NOMO-1 (cell line): ENCODE measurements at regions not wholly inside any gene's neighbourhood (a gene's known extent, or its start where the extent isn't known, plus 50 kb on each side); places are given as distances from the start of the nearest gene placed in this dataset.
A peak's percentile ranks its signal among the peaks of the same experiment; 100 is the strongest.

Source experiments
- DNase-seq, 2 experiments: peaks; one replicate each; lab custom pipeline; 2025; ENCODE audit not compliant: unreplicated experiment in 2 of 2; lab: John Stamatoyannopoulos, UW

DNA sequence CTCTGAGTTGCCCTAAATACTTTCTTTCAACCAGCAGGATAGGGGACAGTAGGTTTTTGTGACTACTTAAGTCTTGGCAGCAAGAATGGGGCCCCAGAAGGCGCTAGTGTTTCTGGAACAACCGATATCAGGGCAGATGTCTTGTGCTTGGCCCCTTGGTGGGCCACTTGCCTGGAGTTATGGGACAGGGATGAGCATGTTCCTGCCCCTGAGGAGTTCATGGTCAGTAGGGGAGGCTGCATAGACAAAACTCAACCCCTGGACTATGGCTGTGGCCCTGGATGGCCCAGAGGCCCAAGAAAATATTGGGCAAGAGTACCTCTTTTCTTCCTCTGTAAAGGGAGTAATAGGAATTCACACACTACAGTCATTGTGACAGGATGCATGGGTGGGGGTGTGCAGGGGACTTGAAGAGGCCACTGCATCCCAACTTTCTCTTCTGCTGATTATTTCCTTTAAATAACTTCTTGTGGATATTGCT is 57.7 kb upstream of the IGFBP3 start:
- no peak for DNase-seq

DNA sequence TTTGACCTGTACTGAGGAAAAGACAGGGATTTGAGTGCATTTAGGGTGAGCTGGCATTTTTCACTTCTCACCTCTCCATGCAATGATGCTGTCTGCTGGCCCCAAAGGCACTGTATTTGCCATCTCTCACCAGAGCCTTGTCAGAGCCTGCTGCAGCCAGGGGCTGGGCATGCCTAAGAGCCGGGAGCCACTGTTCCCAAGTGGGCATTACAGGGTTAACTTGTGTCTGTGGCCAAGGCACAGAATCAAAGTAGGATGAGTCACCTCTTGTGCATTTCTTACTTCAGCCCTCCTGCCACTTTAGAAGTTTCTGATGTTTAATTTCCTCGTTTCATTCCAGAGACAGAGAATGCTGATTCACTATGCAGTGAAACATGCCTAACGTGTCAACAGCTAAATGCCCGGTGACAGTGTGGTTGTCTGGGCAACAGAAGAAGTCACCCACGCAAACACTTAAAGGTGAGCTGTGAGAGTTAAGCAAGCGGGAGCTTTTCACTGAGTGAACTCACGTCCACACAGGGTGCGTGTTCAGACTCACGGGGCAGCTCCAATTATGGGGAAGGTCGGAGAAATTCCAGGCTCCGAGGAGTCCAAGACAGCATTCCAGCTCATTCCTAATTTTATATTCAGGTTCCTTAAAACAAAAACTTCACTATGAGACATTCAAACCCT is 57.1 kb upstream of the IGFBP3 start:
- DNase-seq, result peak; percentile 54 to 85

DNA sequence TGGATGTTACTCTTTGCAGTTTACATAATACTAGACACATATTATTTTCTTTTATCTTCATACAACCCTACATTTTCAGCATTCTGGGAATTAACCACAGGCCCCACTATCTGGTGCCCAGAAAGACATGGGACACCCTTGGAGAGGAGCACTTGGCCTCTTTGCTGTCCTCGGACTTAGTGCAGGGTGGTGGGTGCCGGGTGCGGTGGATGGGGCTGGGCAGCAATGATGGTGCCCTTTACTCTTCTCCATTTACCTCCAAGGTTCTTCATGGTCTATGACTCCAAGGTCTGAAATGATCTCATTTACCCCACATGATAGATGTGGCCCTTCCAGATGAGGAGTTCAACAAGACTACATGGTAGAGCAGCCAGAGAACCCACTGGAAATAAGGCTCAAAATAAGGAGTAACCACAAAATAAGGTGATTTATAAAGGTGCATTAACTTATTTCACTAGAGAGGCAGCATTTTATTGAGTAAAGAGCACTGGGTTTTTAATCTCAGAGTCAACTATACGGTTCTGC is 56.2 kb upstream of the IGFBP3 start:
- DNase-seq, result no peak

DNA sequence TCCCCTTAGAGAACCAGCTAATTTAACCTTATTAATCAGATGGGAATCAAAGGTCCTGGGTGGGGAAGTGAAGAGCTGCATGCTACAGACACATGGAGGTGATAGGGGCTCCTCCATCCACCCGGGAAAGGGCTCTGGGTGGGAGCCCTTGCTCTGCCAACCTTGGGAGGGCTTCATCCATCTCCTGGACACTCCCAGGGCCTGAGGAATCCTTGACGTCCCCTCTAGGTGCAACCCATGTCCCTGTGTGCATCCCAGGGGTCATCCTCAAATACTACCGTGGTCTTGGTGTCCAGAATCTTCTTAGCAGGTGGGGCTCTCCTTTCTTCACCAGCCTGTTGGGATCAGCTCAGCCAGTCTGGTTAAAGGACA is 55.4 kb upstream of the IGFBP3 start:
- no peak for DNase-seq

DNA sequence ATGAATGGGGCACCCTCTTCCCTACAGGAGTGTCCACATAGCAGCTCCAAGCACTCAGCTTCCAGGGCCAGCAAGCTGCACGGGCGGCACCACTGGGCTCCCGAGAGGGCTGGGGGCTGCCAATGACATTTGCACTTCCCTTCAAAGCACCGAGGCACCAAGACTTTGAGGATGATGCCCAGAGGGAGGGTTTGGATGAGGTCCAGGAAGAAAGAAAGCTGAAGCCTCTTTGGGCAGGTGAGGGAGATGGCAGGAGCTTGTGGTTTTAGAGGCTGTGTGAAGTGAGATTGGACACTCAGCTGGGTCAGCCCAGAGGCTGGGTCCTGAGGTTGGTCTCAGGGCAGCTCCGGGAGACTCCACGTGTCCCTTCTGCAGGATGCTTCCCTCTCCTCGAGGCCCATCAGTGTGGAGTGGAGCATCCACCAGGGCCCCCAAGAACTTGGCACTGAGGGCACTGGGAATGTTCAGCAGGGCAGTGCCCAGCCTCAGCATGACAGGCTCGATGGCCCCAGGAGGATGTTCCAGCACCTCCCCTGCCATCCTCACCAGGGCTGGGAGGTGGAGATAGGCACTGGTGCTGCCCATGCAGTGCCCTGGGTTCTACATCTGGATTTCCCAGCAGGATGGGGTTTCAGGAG is 54.9 kb upstream of the IGFBP3 start:
- DNase-seq, result no peak

DNA sequence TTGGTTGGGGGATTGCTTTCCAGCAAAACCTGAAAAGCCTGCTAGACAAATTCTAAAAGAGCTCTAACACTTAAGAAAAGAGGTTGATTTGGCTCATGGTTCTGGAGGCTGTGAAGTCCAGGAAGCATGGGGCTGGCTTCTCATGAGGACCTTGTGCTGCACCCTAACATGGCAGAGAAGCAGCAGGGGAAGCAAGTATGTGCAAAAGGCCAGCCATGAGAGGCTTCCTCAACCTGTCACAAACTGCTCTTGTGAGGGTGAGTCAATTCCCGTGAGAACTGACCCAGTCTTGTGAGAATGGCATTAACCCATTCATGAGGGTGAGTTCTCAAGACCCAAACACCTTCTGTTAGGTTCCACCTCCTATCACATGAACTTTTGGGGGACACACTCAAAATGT is 54.3 kb upstream of the IGFBP3 start:
- DNase-seq, result no peak

DNA sequence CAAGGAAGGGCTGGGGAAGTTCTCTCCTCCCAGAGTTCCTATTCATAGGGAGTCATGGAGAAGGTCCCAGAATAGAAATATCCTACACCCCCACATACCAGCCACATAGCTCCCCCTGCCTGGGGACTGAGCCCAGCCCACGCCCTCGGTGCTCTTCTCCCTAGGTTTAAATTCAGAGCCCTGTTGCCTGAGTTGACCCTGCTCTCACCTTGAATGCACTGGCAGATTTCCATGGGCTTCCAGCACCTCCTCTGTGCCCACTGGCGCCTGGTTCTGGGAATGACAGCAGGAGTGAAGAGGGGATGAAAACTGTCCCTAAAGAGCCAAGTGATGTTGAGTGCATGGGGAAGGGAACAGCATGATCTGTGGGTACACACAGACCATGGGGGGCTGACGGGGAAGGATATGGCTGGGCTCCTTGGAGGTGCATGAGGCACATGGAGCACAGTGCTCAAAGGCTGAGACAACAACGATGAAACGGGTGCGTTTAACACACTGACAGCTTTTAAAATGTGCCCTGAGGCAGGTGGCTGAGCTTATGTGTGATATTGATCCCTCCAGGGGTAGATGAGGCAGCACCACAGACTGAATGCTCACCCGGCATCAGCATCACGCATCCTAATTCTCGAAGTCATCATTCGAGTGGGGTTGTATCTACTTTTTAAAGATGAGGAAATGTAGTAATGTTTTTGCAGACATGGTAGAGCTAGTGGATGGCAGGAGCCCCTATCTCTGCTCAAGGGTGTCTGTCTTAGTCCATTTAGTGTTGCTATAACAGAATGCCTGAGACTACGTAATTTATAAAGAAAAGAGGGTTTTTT is 53.7 kb upstream of the IGFBP3 start:
- DNase-seq, result no peak

DNA sequence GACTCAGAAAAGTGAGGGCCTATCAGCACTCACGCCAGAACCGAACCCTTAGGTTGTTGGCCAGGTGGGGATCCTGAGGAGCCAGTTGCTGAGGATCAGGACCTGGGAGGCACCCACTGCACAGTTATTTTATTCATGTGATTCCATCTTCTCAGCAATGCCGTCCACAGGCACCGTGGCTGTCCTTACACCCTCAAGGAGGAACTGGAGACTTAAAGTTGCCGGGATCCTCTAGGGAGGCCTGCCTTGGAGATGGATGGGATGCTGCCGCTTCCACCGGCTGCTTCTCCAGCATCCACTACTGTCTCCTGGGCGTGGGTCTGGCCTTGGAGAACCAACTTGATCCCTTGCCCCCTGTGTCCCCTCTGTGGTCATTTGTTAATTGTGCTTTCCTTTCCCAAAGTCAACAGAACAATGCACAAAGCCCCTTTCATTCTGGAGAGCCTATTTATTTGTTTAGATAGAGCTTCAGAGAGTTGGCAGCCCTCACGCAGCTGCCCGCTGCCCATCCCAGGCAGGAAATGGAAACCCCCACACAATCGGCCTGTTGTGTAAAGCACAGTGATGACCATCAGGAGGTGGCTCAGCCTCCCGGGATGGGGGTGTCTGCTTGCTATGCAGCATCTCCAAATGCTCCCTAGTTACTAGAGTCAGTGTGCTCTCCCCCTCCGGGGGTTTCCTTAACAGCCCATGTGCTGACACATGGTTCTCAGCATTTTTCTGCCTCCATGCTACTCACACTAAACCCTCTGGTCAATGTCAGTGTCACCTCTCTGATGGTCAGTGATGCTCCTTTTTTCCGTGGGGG is 52.9 kb upstream of the IGFBP3 start:
- no peak for DNase-seq

DNA sequence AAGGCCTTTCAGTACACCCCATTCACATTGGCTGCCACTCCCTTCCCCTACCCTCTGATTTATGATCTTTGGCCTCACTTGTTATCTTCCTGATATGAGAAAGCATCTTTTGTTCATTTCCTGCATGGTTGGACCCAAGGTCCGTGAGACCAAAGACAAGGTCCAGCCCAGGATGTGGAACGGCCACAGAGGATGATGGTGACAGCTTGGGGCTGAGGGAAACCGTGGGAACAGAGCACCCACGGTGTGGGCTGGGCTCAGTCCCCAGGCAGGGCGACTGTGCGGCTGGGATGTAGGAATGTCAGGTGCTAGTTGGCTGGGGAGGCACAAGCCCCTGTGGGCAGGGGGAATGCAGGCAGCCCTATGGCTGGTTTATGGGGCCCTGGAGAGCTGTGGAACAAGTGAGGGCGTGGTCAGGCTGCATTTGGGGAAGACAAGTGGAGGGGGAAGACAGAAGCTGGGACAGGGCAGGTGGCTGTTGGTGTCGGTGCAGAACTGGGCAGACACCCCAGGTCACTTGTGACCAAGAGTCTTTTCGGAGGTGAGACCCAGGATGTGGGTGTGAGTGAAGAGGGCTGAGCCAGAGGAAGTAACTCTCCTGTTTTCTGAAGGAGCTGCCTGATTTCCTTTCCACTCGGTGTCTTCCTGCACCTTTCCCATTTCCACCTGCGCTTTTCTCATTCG is 51.7 kb upstream of the IGFBP3 start:
- DNase-seq, result no peak

DNA sequence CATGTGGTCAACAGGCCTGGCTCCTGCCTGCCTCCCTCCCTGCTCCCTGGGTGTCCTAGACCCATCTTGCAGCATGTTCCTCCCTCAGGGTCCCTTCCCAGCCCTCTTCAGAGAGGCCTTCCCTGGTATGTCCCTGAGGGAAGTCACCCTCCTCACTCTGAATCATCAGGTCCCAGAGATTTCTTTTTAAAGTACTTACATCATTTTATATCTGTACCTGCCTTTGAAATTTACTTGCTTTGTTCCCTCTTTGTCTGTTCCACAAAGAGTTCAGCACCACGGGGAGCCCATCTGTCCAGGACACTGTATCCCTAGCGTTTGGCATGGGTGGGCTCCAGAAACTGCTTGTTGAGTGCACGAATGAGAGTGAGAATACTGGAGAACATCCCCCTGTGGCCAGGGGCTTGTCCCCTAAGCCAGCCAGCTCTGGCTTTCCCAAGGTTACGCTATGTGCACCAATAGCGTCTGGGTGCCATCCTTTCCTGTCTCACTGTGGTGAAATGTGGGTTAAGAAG is 50.6 kb upstream of the IGFBP3 start:
- DNase-seq, result no peak

DNA sequence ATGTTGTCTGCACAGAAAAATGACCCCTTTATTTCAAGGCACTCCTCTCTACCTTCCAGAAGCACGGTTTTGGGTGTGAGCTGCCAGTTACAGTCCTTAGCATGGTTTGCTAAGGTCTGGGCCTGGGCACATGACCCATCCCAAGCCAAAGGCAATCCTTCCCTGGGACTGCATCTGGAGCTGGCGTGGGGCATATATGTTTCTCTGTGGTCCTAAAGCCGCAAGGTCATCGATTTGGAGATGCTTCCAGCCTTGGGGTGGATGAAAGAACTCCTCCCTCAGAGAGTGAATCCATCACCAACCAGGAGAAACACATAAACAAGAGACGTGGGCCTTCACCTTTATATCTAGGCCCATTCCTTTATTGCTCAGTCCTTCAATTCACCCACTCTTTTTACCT is 50.1 kb upstream of the IGFBP3 start:
- DNase-seq, result no peak
